Aorta (tissue), 5 donors: ENCODE measurements at regions not wholly inside any gene's neighbourhood (a gene's known extent, or its start where the extent isn't known, plus 50 kb on each side); places are given as distances from the start of the nearest gene placed in this dataset.
"Not testable (repeated sequence)": the region's sequence is repeated elsewhere in the genome, so short reads cannot be mapped to it uniquely, and the experiment has no call there.

Experiments used
- ATAC-seq: fragments of 200-7000 bp; cut with Tn5 transposase; one replicate; pipeline ENCODE4 v1.9.1; 2022; ENCODE audit warnings: moderate library complexity; ENCODE audit not compliant: low FRiP score
- DNase-seq, 2 donors: peaks; one replicate each; pipeline ENCODE4 v3.0.0-alpha.2; 2020
- H3K27ac ChIP-seq, 2 donors: one replicate each; pipeline ENCODE4 v1.5.1; 2013; ENCODE audit warnings: low read length in 2 of 2, mild to moderate bottlenecking in 2 of 2, moderate library complexity in 2 of 2, control low read depth in 1 of 2, inconsistent platforms in 1 of 2, low read depth in 1 of 2
- H3K27me3 ChIP-seq, 2 donors: one replicate each; pipeline ENCODE4 v1.6.1; 2013; ENCODE audit warnings: control low read depth in 1 of 2, low read length in 1 of 2, mild to moderate bottlenecking in 1 of 2, moderate library complexity in 1 of 2; ENCODE audit not compliant: insufficient read depth in 2 of 2, control insufficient read depth in 1 of 2
- H3K36me3 ChIP-seq, 2 donors: one replicate each; pipeline ENCODE4 v1.6.1; 2013; ENCODE audit warnings: control low read depth in 1 of 2, low read length in 1 of 2, mild to moderate bottlenecking in 1 of 2; ENCODE audit not compliant: insufficient read depth in 2 of 2, control insufficient read depth in 1 of 2
- H3K4me1 ChIP-seq, 2 donors: one replicate each; pipeline ENCODE4 v1.6.1; 2013; ENCODE audit warnings: low read length in 2 of 2, control low read depth in 1 of 2, mild to moderate bottlenecking in 1 of 2, moderate library complexity in 1 of 2; ENCODE audit not compliant: insufficient read depth in 2 of 2, control insufficient read depth in 1 of 2
- H3K4me3 ChIP-seq, 2 donors: one replicate each; pipeline ENCODE4 v1.5.1; 2013; ENCODE audit warnings: low read length in 2 of 2, control low read depth in 1 of 2, mild to moderate bottlenecking in 1 of 2
- H3K9me3 ChIP-seq: one replicate; pipeline ENCODE4 v1.6.1; 2013; ENCODE audit warnings: mild to moderate bottlenecking, low read length; ENCODE audit not compliant: control insufficient read depth
- WGBS, 2 donors: extraction: QIAGEN DNeasy Blood & Tissue Kit; methylation state at CpG; one replicate each; pipeline ENCODE4 v1.1.7; 2013; 5-methylcytosine and 5-hydroxymethylcytosine counted together
- intact Hi-C, 2 donors: fragments of 100-400 bp; cut with DNase I; formaldehyde crosslinking; loops; one replicate each; pipeline versions ENCODE4 v1.14.2 to v1.15.0; 2022
- donor health status: healthy with polysubstance abuse.
- donor health status: Bipolar disorder and iron deficiency.
- donor health status: DM: no; HTN: no; CAD: no.
- donor health status: DM: no; HTN: no; CAD: no.
- donor health status: DM: yes; HTN: yes; CAD: no.

DNA sequence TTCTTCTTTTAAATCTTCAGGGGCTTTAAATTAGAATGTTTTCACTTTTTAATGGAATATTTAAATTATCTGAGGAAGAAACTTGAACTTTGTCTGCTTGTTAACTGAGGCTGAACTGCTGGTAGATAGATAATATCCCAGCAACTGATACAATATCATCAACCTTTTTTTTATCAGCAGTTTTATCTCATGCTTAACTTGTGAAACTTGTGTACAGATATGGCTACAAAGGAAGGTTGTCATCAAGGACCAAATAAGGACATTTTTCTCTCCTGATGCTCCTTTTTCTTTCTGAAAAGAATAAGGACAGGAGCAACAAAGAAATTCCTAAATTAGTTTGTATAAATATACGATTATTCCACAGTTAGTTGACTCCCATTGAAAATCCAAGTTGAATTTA is 66.4 kb upstream of the KBTBD8 start:
- no peaks in the 10 kb centered on the region for H3K9me3 ChIP-seq
- no peak for DNase-seq
- H3K27me3 ChIP-seq: no peaks in the 10 kb centered on the region
- H3K4me3 ChIP-seq: no peak overlapping the region
- intact Hi-C loops: no loop called here
- no peak for ATAC-seq
- WGBS, 2 donors: 60 to 76% methylated on average over 1 of the region's 1 CpG
- H3K36me3 ChIP-seq: no peaks in the 10 kb centered on the region
- H3K27ac ChIP-seq: no peak overlapping the region
- H3K4me1 ChIP-seq: no peaks in the 10 kb centered on the region

DNA sequence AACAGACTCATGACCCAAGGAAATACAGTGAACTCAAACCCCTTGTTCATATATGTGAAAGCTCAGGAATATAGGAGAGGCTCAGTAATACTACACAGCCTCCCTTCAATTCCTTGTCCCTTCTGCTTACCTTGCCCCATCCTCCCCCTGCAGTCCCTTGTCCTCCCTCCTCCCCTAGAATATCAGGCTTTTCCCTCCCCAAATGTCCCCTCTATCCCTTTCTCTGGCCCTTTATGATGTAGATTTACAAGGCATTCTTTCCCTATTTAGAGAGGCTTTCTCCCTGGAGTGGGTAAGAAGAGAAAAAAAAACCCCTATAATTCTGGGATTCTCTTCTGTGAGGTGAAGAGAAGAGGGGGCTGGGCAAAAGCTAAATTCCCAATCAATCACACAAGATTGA is 64.9 kb upstream of the KBTBD8 start:
- no peaks in the 10 kb centered on the region for H3K4me1 ChIP-seq
- intact Hi-C loops: no loop called here

DNA sequence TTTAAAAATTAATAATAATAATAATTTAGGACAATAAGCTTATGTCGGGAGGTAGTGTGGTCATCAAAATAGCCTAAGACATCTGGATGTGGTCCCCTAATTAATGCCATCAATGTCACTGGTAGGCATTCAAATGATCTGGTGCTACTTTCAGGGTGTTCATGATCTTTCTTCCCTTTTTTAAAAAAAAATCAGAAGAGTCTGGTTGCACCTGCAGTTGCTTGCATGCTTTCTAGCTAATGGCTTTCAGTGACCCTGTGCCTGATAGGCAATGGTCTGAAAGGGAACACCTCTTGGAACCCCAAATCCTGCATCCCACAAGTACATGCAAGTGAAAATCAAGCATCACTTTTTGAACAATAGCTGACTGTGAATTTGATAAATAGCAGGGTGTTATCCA is 64.1 kb upstream of the KBTBD8 start:
- H3K27me3 ChIP-seq: no peaks in the 10 kb centered on the region
- no peak overlapping the region for H3K27ac ChIP-seq
- H3K4me1 ChIP-seq: no peaks in the 10 kb centered on the region
- no peaks in the 10 kb centered on the region for H3K9me3 ChIP-seq
- H3K4me3 ChIP-seq: no peak overlapping the region
- H3K36me3 ChIP-seq: no peaks in the 10 kb centered on the region
- DNase-seq (no peak), ATAC-seq (no peak)
- intact Hi-C loops: no loop called here
- 93 to 97% methylated on average over 1 of the region's 1 CpG for WGBS, 2 donors

More for the DNA sequence above, 64.9 kb upstream of the KBTBD8 start:
- Histone ChIP-seq H3K36me3 (no peaks in the 10 kb centered on the region), H3K4me3 (no peak overlapping the region), H3K9me3 (no peaks in the 10 kb centered on the region), H3K27me3 (no peaks in the 10 kb centered on the region), H3K27ac (no peak overlapping the region)
- ATAC-seq (no peak), DNase-seq (no peak)

DNA sequence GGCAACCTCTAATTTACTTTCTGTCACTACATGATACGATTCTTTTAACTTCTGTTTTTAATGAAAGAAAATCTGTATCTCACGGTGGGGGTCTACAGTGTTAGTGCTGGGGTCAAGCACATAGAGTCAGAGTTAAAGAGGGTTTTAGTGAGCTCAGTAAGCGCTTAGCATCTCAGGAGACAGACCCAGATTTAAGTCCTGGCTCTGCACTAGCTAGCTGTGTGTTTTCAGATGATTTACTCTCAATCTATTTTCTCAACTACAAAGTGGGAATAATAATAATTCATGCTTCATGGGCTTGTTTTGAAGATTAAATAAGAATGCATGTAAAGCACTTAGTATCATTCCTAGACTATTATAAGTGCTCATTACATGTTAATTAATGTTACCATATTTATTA is 63.4 kb upstream of the KBTBD8 start:
- Histone ChIP-seq H3K4me3 (no peak overlapping the region), H3K4me1 (no peaks in the 10 kb centered on the region), H3K27me3 (no peaks in the 10 kb centered on the region), H3K9me3 (no peaks in the 10 kb centered on the region), H3K27ac (no peak overlapping the region), H3K36me3 (no peaks in the 10 kb centered on the region)
- intact Hi-C loops: no loop called here
- ATAC-seq: no peak
- no peak for DNase-seq
- 74 to 78% methylated on average over 3 of the region's 3 CpGs for WGBS, 2 donors

DNA sequence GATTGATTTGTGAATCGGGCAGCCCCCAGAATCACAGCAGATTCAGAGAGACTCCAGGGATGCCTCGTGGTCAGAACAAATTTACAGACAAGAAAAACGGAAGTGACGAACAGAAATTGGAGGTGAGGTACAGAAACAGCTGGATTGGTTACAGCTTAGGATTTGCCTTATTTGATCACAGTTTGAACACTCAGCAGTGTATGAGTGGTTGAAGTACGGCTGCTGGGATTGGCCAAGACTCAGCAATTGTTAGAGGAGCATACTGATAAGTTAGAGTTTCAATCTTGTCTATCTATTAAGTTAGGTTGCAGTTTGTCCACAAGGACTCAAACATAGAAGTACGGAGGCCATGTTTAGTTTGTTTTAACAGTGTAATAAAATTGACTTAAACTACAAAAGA is 61.1 kb upstream of the KBTBD8 start:
- H3K4me1 ChIP-seq, intact Hi-C loops, ATAC-seq, H3K4me3 ChIP-seq, H3K27ac ChIP-seq, H3K36me3 ChIP-seq, H3K9me3 ChIP-seq, H3K27me3 ChIP-seq, DNase-seq: not testable (repeated sequence)
- 50 to 68% methylated on average over 6 of the region's 6 CpGs for WGBS, 2 donors

DNA sequence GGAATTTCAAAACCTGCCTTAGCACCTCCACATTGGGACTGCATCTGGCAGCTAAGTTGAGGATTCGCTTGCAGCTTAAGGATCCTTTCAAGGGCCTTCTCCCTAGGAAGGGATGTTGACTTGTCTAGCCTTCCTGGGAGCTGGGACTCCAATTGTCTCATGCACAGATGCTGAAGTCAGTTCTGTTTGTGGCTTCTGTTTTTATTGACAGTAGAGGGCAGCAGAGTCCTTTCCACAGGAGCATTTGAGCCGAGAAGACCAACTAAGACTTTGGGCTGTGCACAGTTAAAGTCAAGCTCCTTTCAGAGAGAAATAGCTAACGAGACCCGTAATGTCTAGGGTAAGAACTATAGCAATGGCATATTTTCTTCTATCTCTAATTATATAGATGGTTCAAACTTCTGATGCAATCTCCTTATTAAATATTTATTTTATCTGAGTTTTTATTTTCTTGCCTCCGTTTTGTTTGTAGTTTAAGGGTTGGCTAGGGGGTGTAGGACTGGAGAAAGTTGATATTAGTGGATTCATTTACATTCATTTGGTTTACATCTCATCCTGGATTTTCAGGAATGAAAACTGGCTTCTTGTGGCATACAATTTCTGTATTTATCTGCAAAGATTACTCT is 59.7 kb upstream of the KBTBD8 start:
- no peaks in the 10 kb centered on the region for H3K9me3 ChIP-seq
- no peaks in the 10 kb centered on the region for H3K4me1 ChIP-seq
- no peak overlapping the region for H3K4me3 ChIP-seq
- H3K27ac ChIP-seq: no peak overlapping the region
- no peaks in the 10 kb centered on the region for H3K27me3 ChIP-seq
- intact Hi-C loops: no loop called here
- peak; percentile 74 for ATAC-seq
- 17 to 22% methylated on average over 5 of the region's 5 CpGs for WGBS, 2 donors
- DNase-seq: no peak
- H3K36me3 ChIP-seq: no peaks in the 10 kb centered on the region

DNA sequence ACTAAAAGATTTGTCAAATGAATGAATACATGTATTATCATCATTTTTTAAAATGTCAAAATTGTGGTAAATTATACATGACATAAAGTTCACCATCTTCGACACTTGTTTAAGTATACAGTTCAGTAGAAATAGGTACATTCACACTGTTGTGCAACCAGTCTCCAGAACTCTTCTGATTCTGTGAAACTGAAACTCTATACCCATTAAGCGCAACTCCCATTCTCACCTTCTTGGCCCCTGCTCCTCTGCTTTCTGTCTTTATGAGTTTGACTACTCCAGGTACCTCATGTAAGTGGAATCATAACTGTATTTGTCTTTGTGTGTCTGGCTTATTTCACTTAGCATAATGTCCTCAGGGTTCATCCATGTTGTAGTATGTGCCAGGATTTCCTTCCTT is 50.1 kb upstream of the KBTBD8 start:
- no peak overlapping the region for H3K27ac ChIP-seq
- no peaks in the 10 kb centered on the region for H3K9me3 ChIP-seq
- no peak for DNase-seq
- 95 to 97% methylated on average over 2 of the region's 2 CpGs for WGBS, 2 donors
- H3K4me3 ChIP-seq: no peak overlapping the region
- H3K27me3 ChIP-seq: no peaks in the 10 kb centered on the region
- no peaks in the 10 kb centered on the region for H3K4me1 ChIP-seq
- ATAC-seq: no peak
- intact Hi-C loops: no loop called here
- no peaks in the 10 kb centered on the region for H3K36me3 ChIP-seq
